SK-N-SH treated with all-trans-retinoic acid at 6 μM for 48 hours (cell line): ENCODE measurements at regions not wholly inside any gene's neighbourhood (a gene's known extent, or its start where the extent isn't known, plus 50 kb on each side); places are given as distances from the start of the nearest gene placed in this dataset.

ENCODE experiments used
- ARNTL ChIP-seq: fragments of 450-650 bp; formaldehyde crosslinking; IDR thresholded peaks from 2 replicates; pipeline ENCODE4 v1.5.0; 2020; ENCODE audit warnings: low read depth, mild to moderate bottlenecking, moderate library complexity, borderline replicate concordance
- CREB5 ChIP-seq: fragments of 250-450 bp; sonication (Bioruptor Pico); IDR thresholded peaks from 2 replicates; pipeline ENCODE4 v1.5.1; 2020; ENCODE audit warnings: low read depth, mild to moderate bottlenecking, moderate library complexity
- CSDC2 ChIP-seq: fragments of 250-450 bp; sonication (Bioruptor Pico); IDR thresholded peaks from 2 replicates; pipeline ENCODE4 v1.5.0; 2020; ENCODE audit warnings: mild to moderate bottlenecking, moderate library complexity
- PATZ1 ChIP-seq: fragments of 250-450 bp; sonication (Bioruptor Pico); IDR thresholded peaks from 2 replicates; pipeline ENCODE4 v1.8.0; 2020; ENCODE audit warnings: mild to moderate bottlenecking, moderate library complexity, borderline replicate concordance
- ZNF70 ChIP-seq: fragments of 450-650 bp; formaldehyde crosslinking; IDR thresholded peaks from 2 replicates; pipeline ENCODE4 v1.5.0; 2020; ENCODE audit warnings: mild to moderate bottlenecking, moderate library complexity

- no peak for TF ChIP-seq PATZ1 (CRISPR knock-in tag)
- no peak for TF ChIP-seq CREB5 (CRISPR knock-in tag)
- no peak for TF ChIP-seq CSDC2
- TF ChIP-seq ARNTL (CRISPR knock-in tag), result no peak
- no peak for TF ChIP-seq ZNF70 (CRISPR knock-in tag)
These were observed 156.6 kb upstream of the TMEM196 start for GRCh38 chr7:19930051-19930450.
